ENCODE measurements at regions not wholly inside any gene's neighbourhood (a gene's known extent, or its start where the extent isn't known, plus 50 kb on each side); places are given as distances from the start of the nearest gene placed in this dataset.

- TF ChIP-seq SUZ12 (IDR thresholded peaks at IDR 0.05; ENCODE audit: extremely low read depth, insufficient read depth, insufficient read length) (no peak), ZNF274 (IDR thresholded peaks at IDR 0.05; ENCODE audit: low read depth, low read length) (no peak), YY1 (IDR thresholded peaks at IDR 0.05; ENCODE audit: insufficient read depth, insufficient read length) (no peak)
Measured at GRCh38 chr3:28132941-28133340, 108.5 kb upstream of the CMC1 start.

Measured in NT2/D1 (cell line).